ENCODE measurements at regions not wholly inside any gene's neighbourhood (a gene's known extent, or its start where the extent isn't known, plus 50 kb on each side); places are given as distances from the start of the nearest gene placed in this dataset.

GRCh38 chr4:67049446-67049845 is 495.9 kb downstream of the CENPC start:
- no peaks in the 10 kb centered on the region for H3K9me3 ChIP-seq
- CTCF ChIA-PET = no interaction called here
- no peaks in the 10 kb centered on the region for H3K4me1 ChIP-seq (ENCODE audit: control insufficient read depth in 1 of 2, insufficient read depth in 2 of 2, low read depth in 1 of 2, low read length in 1 of 2)
- no peak overlapping the region for H2AFZ ChIP-seq (ENCODE audit: low read depth)
- DNase-seq = no peak
- no peak overlapping the region for H3K9ac ChIP-seq
- POLR2A ChIA-PET = no interaction called here
- H3K4me3 ChIP-seq (ENCODE audit: low read depth in 2 of 2, low read length in 1 of 2) = no peak overlapping the region
- H3K27me3 ChIP-seq (ENCODE audit: insufficient read depth) = no peaks in the 10 kb centered on the region
- no peaks in the 10 kb centered on the region for H4K20me1 ChIP-seq (ENCODE audit: insufficient read depth)
- no peak for TF ChIP-seq RFX5 (IDR thresholded peaks at IDR 0.05; ENCODE audit: low read length)
- TF ChIP-seq FOSL2 (IDR thresholded peaks at IDR 0.05; ENCODE audit: borderline replicate concordance, low read depth) = no peak
- no peak for TF ChIP-seq PBX3 (IDR thresholded peaks at IDR 0.05)
- no peak for TF ChIP-seq GATA2 (CRISPR knock-in tag; IDR thresholded peaks at IDR 0.05)
- no peak for TF ChIP-seq GABPA (IDR thresholded peaks at IDR 0.05; ENCODE audit: low read depth)
- TF ChIP-seq CHD2 (IDR thresholded peaks at IDR 0.05; ENCODE audit: low read length, partially characterized antibody) = no peak
- TF ChIP-seq POLR2AphosphoS5 (IDR thresholded peaks at IDR 0.05; ENCODE audit: low read depth, low read length) = no peak
- no peak overlapping the region for H3K27ac ChIP-seq (ENCODE audit: low read depth in 2 of 2, low read length in 1 of 2)
- H3K9me2 ChIP-seq = no peaks in the 10 kb centered on the region
- no peaks in the 10 kb centered on the region for H3K36me3 ChIP-seq (replicated peaks in 1 of 2; ENCODE audit: control insufficient read depth in 1 of 2, insufficient read depth in 2 of 2, low read length in 1 of 2)
- no peaks in the 10 kb centered on the region for H3K79me2 ChIP-seq (ENCODE audit: insufficient read depth)
- WGBS (ENCODE audit: low lambda C conversion rate) = 6% methylated on average over 2 of the region's 2 CpGs
- no peaks in the 10 kb centered on the region for H3F3A ChIP-seq (replicated peaks; ENCODE audit: insufficient read depth)
- H3K4me2 ChIP-seq = no peak overlapping the region

DNA sequence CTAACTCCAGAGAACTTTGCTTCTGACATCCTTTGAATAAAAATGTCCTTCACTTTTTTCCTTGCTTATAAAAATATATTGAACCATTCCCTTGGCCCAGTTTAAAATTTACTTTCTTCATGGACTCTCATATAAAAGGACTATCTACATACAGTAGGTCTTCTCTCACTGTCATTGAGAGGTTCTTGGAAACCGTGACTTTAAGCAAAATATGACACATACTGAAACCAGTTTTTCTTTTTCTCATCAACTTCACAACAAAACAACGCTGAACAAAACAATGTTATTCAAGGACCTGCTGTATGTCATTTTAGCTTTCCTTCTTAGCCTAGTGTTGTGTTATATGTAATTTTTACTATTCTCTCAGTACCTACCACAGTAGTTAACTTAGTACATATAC is 496.8 kb downstream of the CENPC start:
- no peaks in the 10 kb centered on the region for H4K20me1 ChIP-seq (ENCODE audit: insufficient read depth)
- no peaks in the 10 kb centered on the region for H3K4me1 ChIP-seq (ENCODE audit: control insufficient read depth in 1 of 2, insufficient read depth in 2 of 2, low read depth in 1 of 2, low read length in 1 of 2)
- H3K27me3 ChIP-seq (ENCODE audit: insufficient read depth) = no peaks in the 10 kb centered on the region
- POLR2A ChIA-PET = no interaction called here
- H2AFZ ChIP-seq (ENCODE audit: low read depth) = no peak overlapping the region
- H3K36me3 ChIP-seq (replicated peaks in 1 of 2; ENCODE audit: control insufficient read depth in 1 of 2, insufficient read depth in 2 of 2, low read length in 1 of 2) = no peaks in the 10 kb centered on the region
- TF ChIP-seq, protein P1, sequence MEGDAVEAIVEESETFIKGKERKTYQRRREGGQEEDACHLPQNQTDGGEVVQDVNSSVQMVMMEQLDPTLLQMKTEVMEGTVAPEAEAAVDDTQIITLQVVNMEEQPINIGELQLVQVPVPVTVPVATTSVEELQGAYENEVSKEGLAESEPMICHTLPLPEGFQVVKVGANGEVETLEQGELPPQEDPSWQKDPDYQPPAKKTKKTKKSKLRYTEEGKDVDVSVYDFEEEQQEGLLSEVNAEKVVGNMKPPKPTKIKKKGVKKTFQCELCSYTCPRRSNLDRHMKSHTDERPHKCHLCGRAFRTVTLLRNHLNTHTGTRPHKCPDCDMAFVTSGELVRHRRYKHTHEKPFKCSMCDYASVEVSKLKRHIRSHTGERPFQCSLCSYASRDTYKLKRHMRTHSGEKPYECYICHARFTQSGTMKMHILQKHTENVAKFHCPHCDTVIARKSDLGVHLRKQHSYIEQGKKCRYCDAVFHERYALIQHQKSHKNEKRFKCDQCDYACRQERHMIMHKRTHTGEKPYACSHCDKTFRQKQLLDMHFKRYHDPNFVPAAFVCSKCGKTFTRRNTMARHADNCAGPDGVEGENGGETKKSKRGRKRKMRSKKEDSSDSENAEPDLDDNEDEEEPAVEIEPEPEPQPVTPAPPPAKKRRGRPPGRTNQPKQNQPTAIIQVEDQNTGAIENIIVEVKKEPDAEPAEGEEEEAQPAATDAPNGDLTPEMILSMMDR (IDR thresholded peaks at IDR 0.05) = no peak
- TF ChIP-seq MXI1 (IDR thresholded peaks at IDR 0.05; ENCODE audit: low read depth, low read length) (no peak), GATA2 (CRISPR knock-in tag; IDR thresholded peaks at IDR 0.05) (no peak), GABPA (IDR thresholded peaks at IDR 0.05; ENCODE audit: low read depth) (no peak), YY1 (IDR thresholded peaks at IDR 0.05; ENCODE audit: low read depth) (no peak), EP300 (IDR thresholded peaks at IDR 0.05; ENCODE audit: borderline replicate concordance in 1 of 2, low read depth in 1 of 2, low read length in 1 of 2) (no peak), TAF1 (IDR thresholded peaks at IDR 0.05; ENCODE audit: borderline replicate concordance, low read depth, low read length) (no peak), FOXJ3 (CRISPR knock-in tag; IDR thresholded peaks at IDR 0.05) (no peak), RFX5 (IDR thresholded peaks at IDR 0.05; ENCODE audit: low read length) (no peak), RAD21 (IDR thresholded peaks at IDR 0.05; ENCODE audit: low read length) (no peak), FOSL2 (IDR thresholded peaks at IDR 0.05; ENCODE audit: borderline replicate concordance, low read depth) (no peak), NRF1 (IDR thresholded peaks at IDR 0.05; ENCODE audit: low read depth, low read length) (no peak), POLR2AphosphoS5 (IDR thresholded peaks at IDR 0.05; ENCODE audit: low read depth, low read length) (no peak), RXRA (IDR thresholded peaks at IDR 0.05; ENCODE audit: borderline replicate concordance, low read depth) (no peak)
- TF ChIP-seq, protein P2, sequence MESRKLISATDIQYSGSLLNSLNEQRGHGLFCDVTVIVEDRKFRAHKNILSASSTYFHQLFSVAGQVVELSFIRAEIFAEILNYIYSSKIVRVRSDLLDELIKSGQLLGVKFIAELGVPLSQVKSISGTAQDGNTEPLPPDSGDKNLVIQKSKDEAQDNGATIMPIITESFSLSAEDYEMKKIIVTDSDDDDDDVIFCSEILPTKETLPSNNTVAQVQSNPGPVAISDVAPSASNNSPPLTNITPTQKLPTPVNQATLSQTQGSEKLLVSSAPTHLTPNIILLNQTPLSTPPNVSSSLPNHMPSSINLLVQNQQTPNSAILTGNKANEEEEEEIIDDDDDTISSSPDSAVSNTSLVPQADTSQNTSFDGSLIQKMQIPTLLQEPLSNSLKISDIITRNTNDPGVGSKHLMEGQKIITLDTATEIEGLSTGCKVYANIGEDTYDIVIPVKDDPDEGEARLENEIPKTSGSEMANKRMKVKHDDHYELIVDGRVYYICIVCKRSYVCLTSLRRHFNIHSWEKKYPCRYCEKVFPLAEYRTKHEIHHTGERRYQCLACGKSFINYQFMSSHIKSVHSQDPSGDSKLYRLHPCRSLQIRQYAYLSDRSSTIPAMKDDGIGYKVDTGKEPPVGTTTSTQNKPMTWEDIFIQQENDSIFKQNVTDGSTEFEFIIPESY (IDR thresholded peaks at IDR 0.05; ENCODE audit: borderline replicate concordance, low read depth) = no peak
- WGBS (ENCODE audit: low lambda C conversion rate) = 1% methylated on average over 2 of the region's 2 CpGs
- no peak overlapping the region for H3K4me2 ChIP-seq
- no peaks in the 10 kb centered on the region for H3F3A ChIP-seq (replicated peaks; ENCODE audit: insufficient read depth)
- DNase-seq = no peak
- no peaks in the 10 kb centered on the region for H3K79me2 ChIP-seq (ENCODE audit: insufficient read depth)
- H3K9me2 ChIP-seq = no peaks in the 10 kb centered on the region
- H3K9me3 ChIP-seq = no peaks in the 10 kb centered on the region
- H3K27ac ChIP-seq (ENCODE audit: low read depth in 2 of 2, low read length in 1 of 2) = no peak overlapping the region
- CTCF ChIA-PET = no interaction called here
- no peak overlapping the region for H3K9ac ChIP-seq
- H3K4me3 ChIP-seq (ENCODE audit: low read depth in 2 of 2, low read length in 1 of 2) = no peak overlapping the region

Measured in SK-N-SH (cell line).